Pulmonary artery endothelial cell (primary cell): ENCODE measurements at regions not wholly inside any gene's neighbourhood (a gene's known extent, or its start where the extent isn't known, plus 50 kb on each side); places are given as distances from the start of the nearest gene placed in this dataset.

Source experiments
- DNase-seq: peaks from one replicate; pipeline ENCODE4 v3.0.0-alpha.2; 2011; ENCODE audit warnings: low read depth, low spot score

DNA sequence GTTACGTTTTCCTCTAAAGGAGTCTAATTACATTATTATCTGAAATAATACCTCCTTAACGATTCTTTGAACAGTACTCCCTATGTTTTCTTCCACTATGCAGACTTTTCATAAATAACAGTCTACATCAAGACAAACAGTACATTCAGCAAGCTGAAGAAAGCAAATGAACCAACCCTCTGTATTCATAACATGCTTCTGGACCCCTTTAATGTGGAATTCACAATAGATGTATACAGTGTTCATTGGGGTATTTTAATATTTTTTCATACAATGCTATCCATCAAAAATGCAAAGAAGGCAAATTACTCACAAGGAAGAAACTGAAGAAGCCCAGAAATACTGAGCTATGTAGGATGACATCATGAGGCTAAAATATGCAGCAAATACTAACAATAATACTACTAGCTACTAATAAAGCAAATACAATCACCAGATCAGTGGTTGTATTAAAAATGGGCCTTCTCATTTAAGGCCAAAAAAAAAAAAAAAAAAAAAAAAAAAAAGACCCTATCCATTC, 408.6 kb downstream of the MTX2 start:
- no peak for DNase-seq

DNA sequence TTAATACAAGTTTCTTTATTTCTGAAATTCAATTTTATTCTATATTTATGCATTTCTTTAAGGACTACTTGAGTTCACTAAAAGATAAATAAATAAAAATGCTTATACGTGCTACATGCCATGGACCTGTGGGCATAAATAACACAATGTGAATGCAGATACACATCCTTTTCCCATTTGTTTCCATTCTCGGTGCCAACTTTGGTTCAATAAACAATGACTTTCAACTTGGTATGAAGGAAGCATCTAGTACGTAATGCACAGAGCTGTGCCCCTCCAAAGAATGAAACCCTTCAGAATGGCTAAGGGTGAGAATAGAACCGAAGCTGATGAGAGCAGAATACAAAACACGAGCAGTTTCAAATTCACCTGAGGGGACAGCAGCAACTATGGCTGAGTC, 409.3 kb downstream of the MTX2 start:
- no peak for DNase-seq

DNA sequence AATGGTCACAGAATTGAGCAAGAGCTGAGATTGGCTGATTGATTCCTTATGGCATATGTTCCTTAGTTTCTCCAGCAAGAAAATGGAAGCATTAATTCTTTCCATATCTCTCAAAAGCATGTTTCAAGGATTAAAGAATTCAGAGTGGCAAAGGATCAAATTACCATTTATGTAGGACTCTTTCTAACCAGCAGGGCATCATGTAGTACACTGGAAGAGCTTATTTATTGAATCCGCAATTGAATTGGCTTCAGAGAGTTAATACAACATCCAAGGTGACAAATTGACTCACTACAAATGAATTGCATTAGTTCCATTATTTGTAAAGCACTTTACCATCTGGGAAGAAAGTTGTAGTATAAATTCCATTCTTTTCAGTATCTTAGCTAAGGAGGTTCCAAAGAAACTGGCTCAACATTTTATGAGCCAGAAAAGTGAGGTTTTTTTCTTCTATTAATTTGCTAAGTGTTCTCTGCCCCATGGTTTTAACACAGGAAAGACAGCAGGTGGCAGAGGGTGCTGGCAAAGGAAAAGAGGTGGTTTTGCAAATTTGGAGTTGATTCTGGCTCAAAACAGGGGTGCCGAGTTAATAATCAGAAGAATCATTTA, 409.9 kb downstream of the MTX2 start:
- DNase-seq: no peak

- DNase-seq: no peak
Measured at GRCh38 chr2:176680916-176681516, 411.8 kb downstream of the MTX2 start.

GRCh38 chr2:176681584-176682115, 412.4 kb downstream of the MTX2 start:
- DNase-seq: no peak

GRCh38 chr2:176682278-176682677, 413.0 kb downstream of the MTX2 start:
- DNase-seq: no peak

DNA sequence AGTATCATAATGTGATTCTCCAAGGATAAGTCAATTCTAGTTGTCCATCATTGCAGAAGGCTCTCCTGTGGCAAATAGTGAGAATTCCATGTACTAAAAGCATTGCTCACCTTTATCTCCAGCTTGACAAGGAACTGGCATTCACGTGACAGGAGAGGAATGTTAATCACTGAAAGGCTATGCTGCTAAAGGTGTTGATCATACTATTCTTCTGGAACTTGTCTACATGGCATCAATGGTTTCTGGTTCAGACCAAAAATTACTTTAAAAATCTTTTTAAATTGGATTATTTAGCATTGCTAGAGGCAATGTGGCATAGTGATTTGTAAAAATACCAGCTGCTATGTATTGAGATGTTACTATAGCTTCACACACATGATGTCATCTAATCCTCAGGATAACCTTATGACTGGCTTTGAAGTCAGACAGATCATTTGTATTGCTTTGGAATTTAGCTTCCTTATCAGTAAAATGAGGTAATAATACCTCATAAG, 414.4 kb downstream of the MTX2 start:
- DNase-seq: no peak

DNA sequence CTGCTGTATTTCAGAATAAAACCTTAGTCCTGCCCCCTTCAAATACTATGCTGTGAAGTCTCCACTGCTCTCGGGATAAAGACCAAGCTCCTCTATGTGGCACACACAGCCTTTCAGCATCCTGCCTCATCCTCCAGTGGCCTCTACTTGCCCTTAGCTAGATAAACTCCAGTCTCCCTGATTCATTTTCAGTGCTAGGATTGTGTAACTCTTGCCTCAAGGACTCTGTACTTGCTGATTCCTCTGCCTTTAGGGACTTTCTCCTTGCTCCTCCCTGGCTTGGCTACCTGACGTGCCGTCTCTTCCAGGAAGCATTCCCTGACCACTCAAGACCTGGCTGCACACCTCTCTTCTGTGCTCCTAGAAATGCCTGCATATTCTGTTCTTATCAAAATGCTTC, 416.7 kb downstream of the MTX2 start:
- no peak for DNase-seq

DNA sequence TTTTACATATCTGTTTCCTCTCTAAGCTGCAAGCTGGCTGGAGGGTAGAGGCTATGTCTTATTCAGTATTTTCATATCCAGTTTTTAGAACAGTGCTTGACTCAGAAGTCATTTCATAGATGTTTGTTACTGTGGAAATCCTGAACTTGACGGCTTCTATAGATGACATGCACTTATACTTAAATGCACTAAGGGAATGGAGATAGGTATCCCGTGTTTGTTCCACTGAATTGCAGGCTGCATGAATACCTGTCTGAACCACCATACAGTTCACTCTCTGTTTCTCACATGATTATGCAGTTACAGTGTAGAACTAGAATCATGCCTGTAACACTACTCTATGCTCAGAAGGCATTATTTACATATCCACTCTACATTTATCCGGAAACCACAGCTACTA, 417.1 kb downstream of the MTX2 start:
- DNase-seq: no peak

- DNase-seq: no peak
Measured at GRCh38 chr2:176687342-176687741, 418.1 kb downstream of the MTX2 start.

GRCh38 chr2:176687944-176688343, 418.7 kb downstream of the MTX2 start:
- no peak for DNase-seq

GRCh38 chr2:176689711-176690110, 420.5 kb downstream of the MTX2 start:
- no peak for DNase-seq

GRCh38 chr2:176691471-176691870, 422.2 kb downstream of the MTX2 start:
- DNase-seq: no peak

GRCh38 chr2:176692533-176692932, 423.3 kb downstream of the MTX2 start:
- no peak for DNase-seq

GRCh38 chr2:176699098-176699497, 429.9 kb downstream of the MTX2 start:
- no peak for DNase-seq

DNA sequence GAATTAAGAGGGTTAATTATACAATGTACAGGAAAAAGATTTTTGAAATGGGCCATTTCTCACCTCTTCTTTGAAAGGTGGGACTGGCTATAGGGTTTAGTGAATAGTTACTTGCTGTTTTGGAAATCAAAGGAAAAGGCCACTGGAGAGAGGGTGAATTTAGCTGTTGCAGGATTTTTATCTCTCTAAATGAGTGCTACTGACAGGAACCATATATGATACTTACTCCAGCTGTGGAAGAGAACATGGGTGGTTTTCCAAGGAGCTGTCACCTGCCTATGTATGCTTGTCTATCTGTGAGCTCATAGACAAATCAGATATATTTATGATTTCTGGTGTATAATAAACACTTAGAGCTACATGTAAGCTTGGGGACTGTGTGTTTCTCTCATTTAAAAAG, 430.4 kb downstream of the MTX2 start:
- DNase-seq: no peak

DNA sequence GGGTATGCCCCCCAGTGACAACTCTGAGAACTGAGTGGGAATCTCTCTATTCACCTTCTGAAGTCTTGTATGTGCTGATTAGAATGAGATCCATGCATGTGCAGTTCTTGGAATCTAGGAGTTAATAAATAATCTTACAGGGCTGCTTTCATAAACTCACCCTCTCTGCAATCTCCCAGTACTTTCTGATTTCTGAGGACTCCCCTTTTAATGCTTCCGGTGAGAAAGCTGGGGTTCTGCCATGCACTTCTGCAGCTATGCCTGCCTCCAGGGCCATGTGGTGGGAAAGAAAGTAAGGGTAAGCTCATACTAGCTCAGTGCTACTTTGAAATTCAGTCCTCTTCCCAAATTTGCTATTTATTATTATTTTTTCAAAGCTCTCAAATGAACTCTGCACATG, 432.9 kb downstream of the MTX2 start:
- DNase-seq: no peak

GRCh38 chr2:176704282-176704858, 435.1 kb downstream of the MTX2 start:
- no peak for DNase-seq

- no peak for DNase-seq
Measured at GRCh38 chr2:176709149-176709951, 440.1 kb downstream of the MTX2 start.

DNA sequence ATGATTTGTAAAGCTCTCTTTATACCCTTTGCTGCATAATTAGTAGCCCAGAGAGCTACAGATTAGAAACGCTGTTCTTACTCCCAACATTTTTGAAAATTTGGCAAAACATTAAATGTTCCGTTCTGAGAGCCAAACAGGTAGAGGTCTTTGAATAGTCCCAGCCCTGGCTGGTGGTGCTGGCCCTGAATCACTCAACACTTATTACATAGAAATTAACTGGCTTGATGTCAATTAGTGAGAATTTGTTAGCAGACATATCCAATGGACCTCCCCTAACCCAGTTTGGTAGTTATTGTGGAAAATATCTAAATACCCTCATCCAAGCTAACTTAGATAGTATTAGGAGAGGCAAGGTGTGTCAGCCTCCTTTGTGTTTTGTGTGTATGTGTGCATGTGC, 440.7 kb downstream of the MTX2 start:
- DNase-seq: no peak

- DNase-seq: no peak
Measured at GRCh38 chr2:176710657-176711186, 441.5 kb downstream of the MTX2 start.
